OCI-LY7 (cell line): ENCODE measurements at regions not wholly inside any gene's neighbourhood (a gene's known extent, or its start where the extent isn't known, plus 50 kb on each side); places are given as distances from the start of the nearest gene placed in this dataset.

Experiments
- EZH2phosphoT487 ChIP-seq: fragments of 200-600 bp; sonication (generic); IDR thresholded peaks from 2 replicates; pipeline ENCODE4 v1.6.1; 2018; ENCODE audit warnings: low read depth, borderline replicate concordance, mild to moderate bottlenecking, mixed run types, antibody characterized with exemption, low read length, moderate library complexity, mixed read lengths
- TF ChIP-seq, protein P1 (sequence below): fragments of 200-600 bp; sonication (generic); conservative IDR thresholded peaks from 2 replicates; pipeline ENCODE4 v1.5.1; 2014; ENCODE audit warnings: mild to moderate bottlenecking, antibody characterized with exemption, low read length, moderate library complexity, mixed read lengths

DNA sequence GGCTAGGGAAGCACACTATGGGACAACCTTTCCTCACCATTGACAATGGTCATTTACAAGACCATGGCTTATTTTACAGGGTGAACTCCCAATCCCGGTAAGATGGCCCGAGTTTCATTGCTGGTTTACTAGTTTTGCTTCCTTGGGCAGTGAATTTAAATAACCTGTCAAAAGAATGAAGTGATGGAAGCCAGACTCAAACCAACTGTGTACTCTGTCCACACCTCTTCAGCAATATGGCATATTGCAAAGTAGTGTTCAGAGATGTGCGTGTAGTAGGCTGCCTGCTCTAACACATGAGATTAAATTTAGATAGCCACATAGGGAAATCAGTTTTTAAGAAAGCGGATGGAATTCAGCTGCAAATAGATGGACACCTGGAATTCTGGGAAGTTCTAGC, 58.4 kb upstream of the USPL1 start:
- TF ChIP-seq, protein P1, sequence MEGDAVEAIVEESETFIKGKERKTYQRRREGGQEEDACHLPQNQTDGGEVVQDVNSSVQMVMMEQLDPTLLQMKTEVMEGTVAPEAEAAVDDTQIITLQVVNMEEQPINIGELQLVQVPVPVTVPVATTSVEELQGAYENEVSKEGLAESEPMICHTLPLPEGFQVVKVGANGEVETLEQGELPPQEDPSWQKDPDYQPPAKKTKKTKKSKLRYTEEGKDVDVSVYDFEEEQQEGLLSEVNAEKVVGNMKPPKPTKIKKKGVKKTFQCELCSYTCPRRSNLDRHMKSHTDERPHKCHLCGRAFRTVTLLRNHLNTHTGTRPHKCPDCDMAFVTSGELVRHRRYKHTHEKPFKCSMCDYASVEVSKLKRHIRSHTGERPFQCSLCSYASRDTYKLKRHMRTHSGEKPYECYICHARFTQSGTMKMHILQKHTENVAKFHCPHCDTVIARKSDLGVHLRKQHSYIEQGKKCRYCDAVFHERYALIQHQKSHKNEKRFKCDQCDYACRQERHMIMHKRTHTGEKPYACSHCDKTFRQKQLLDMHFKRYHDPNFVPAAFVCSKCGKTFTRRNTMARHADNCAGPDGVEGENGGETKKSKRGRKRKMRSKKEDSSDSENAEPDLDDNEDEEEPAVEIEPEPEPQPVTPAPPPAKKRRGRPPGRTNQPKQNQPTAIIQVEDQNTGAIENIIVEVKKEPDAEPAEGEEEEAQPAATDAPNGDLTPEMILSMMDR, result no peak
- TF ChIP-seq EZH2phosphoT487, result no peak
